Stimulated activated CD4-positive, alpha-beta T cell treated with anti-CD3 and anti-CD28 coated beads, Interleukin-1b, Interleukin-23, amount 100 ng/mL, for 4 hours (primary cell): ENCODE measurements at regions not wholly inside any gene's neighbourhood (a gene's known extent, or its start where the extent isn't known, plus 50 kb on each side); places are given as distances from the start of the nearest gene placed in this dataset.
"Not testable (repeated sequence)": the region's sequence is repeated elsewhere in the genome, so short reads cannot be mapped to it uniquely, and the experiment has no call there.

Experiments used
- DNase-seq, 2 donors: peaks; one replicate each; pipeline ENCODE4 v3.0.0-alpha.2; 2020; ENCODE audit warnings: low read depth in 2 of 2

GRCh38 chr14:97791906-97792305, 994.7 kb downstream of the VRK1 start:
- DNase-seq, result no peak

GRCh38 chr14:97796511-97796910, 999.3 kb downstream of the VRK1 start:
- no peak for DNase-seq

- no peak for DNase-seq
Observed at GRCh38 chr14:97798176-97798575, 1001.0 kb downstream of the VRK1 start.

- no peak for DNase-seq
Observed at GRCh38 chr14:97802430-97803373, 1005.5 kb downstream of the VRK1 start.

GRCh38 chr14:97804056-97804455, 1006.9 kb downstream of the VRK1 start:
- no peak for DNase-seq

GRCh38 chr14:97806891-97807290, 1009.7 kb downstream of the VRK1 start:
- DNase-seq, result no peak

GRCh38 chr14:97808541-97808940, 1011.4 kb downstream of the VRK1 start:
- not testable (repeated sequence) for DNase-seq

GRCh38 chr14:97813556-97813955, 1016.4 kb downstream of the VRK1 start:
- DNase-seq, result no peak

- DNase-seq, result no peak
Observed at GRCh38 chr14:97820781-97821180, 1023.6 kb downstream of the VRK1 start.

- DNase-seq, result no peak
Observed at GRCh38 chr14:97824218-97824617, 1027.0 kb downstream of the VRK1 start.

- DNase-seq, result no peak
Observed at GRCh38 chr14:97827746-97828145, 1030.6 kb downstream of the VRK1 start.

- DNase-seq, result no peak
Observed at GRCh38 chr14:97832776-97833175, 1035.6 kb downstream of the VRK1 start.

GRCh38 chr14:97838986-97839385, 1041.8 kb downstream of the VRK1 start:
- DNase-seq, result no peak

GRCh38 chr14:97840159-97840558, 1043.0 kb downstream of the VRK1 start:
- DNase-seq, result no peak

- no peak for DNase-seq
Observed at GRCh38 chr14:97841762-97842161, 1044.6 kb downstream of the VRK1 start.

- no peak for DNase-seq
Observed at GRCh38 chr14:97843066-97843465, 1045.9 kb downstream of the VRK1 start.

- no peak for DNase-seq
Observed at GRCh38 chr14:97844042-97844441, 1046.9 kb downstream of the VRK1 start.

GRCh38 chr14:97846156-97846555, 1049.0 kb downstream of the VRK1 start:
- DNase-seq, result no peak

- DNase-seq, result no peak
Observed at GRCh38 chr14:97848317-97848980, 1051.3 kb downstream of the VRK1 start.

GRCh38 chr14:97850466-97850865, 1053.3 kb downstream of the VRK1 start:
- no peak for DNase-seq

GRCh38 chr14:97850886-97851285, 1053.7 kb downstream of the VRK1 start:
- no peak for DNase-seq

GRCh38 chr14:97851428-97851995, 1054.3 kb downstream of the VRK1 start:
- no peak for DNase-seq

- no peak for DNase-seq
Observed at GRCh38 chr14:97854918-97855317, 1057.7 kb downstream of the VRK1 start.
